HEK293 (cell line): ENCODE measurements at regions not wholly inside any gene's neighbourhood (a gene's known extent, or its start where the extent isn't known, plus 50 kb on each side); places are given as distances from the start of the nearest gene placed in this dataset.
"Not testable (repeated sequence)": the region's sequence is repeated elsewhere in the genome, so short reads cannot be mapped to it uniquely, and the experiment has no call there.

Source experiments
- CTCF ChIA-PET: fragments of 350-600 bp; formaldehyde crosslinking; extraction: SDS; loops from one replicate; lab custom pipeline; 2021; ENCODE audit warnings: antibody characterized with exemption; lab: Yijun Ruan, JAX
- POLR2A ChIA-PET: fragments of 300-600 bp; formaldehyde crosslinking; extraction: SDS; loops from one replicate; lab custom pipeline; 2020; ENCODE audit warnings: antibody characterized with exemption, inconsistent platforms; lab: Yijun Ruan, JAX
- H3K27ac ChIP-seq: fragments of 200-500 bp; sonication (Bioruptor generic); 2 replicates; pipeline ENCODE4 v1.5.1; 2014; ENCODE audit warnings: low read depth, low read length, control low read depth, inconsistent platforms; ENCODE audit errors: extremely low read depth
- H3K36me3 ChIP-seq, 2 experiments: fragments of 200-500 bp in 1 of 2; sonication (Bioruptor generic) in 1 of 2; 1 replicate in 1 of 2; 2 replicates in 1 of 2; pipeline ENCODE4 v1.5.1; 2014 to 2017; ENCODE audit warnings: inconsistent platforms in 2 of 2, low read length in 2 of 2; ENCODE audit not compliant: control insufficient read depth in 2 of 2, insufficient read depth in 1 of 2
- H3K4me1 ChIP-seq: fragments of 200-500 bp; sonication (Bioruptor generic); 2 replicates; pipeline ENCODE4 v1.5.1; 2014; ENCODE audit warnings: mild to moderate bottlenecking, low read length, inconsistent platforms; ENCODE audit not compliant: control insufficient read depth, insufficient read depth
- H3K4me3 ChIP-seq: 2 replicates; pipeline ENCODE4 v1.5.1; 2011; ENCODE audit warnings: low read depth, mild to moderate bottlenecking, control low read depth, low read length, moderate library complexity
- H3K9me3 ChIP-seq: fragments of 200-500 bp; sonication (Bioruptor generic); 2 replicates; pipeline ENCODE4 v1.5.1; 2014; ENCODE audit warnings: low read depth, low read length, inconsistent platforms; ENCODE audit not compliant: control insufficient read depth, insufficient read depth

DNA sequence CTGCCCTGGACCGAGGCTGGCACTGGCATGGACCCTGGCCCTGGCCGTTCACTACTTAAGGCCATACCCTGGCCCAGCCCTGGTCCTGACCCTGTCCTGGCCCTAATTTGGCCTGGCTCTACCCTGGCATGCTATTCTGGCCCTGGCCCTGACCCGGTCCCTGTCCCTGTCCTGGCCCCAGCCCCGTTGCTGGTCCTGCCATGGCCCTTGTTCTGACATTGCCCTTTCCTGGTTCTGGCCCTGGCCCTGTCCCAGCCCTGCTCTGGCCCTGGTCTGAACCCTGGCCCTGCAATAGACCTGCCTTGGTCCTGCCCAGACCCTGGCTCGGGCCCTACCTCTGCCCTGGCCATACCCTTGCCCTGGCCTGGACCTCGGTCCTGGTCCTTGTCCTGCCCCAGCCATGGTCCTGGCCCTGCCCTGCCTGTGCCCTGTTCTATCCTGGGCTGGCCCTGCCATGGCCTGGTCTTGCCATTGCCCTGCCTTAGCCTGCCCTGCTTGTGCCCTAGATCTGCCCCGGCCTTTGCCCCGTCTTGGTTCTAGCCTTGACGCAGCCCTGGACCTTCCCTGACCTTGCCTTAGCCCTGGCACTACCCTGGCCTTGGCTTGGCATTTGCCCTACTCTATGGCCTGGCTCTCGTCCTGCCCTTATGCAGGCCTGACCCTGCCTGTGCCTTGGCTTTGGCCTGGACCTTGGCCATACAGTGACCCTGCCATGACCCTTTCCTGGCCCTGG is 237.2 kb downstream of the GOLGA6L6 start:
- POLR2A ChIA-PET, H3K4me3 ChIP-seq, CTCF ChIA-PET, H3K4me1 ChIP-seq, H3K27ac ChIP-seq, H3K36me3 ChIP-seq, H3K9me3 ChIP-seq: not testable (repeated sequence)

GRCh38 chr15:20303248-20304171 is 238.1 kb downstream of the GOLGA6L6 start:
- H3K27ac ChIP-seq, H3K4me3 ChIP-seq, H3K36me3 ChIP-seq, H3K4me1 ChIP-seq, H3K9me3 ChIP-seq, POLR2A ChIA-PET, CTCF ChIA-PET: not testable (repeated sequence)

DNA sequence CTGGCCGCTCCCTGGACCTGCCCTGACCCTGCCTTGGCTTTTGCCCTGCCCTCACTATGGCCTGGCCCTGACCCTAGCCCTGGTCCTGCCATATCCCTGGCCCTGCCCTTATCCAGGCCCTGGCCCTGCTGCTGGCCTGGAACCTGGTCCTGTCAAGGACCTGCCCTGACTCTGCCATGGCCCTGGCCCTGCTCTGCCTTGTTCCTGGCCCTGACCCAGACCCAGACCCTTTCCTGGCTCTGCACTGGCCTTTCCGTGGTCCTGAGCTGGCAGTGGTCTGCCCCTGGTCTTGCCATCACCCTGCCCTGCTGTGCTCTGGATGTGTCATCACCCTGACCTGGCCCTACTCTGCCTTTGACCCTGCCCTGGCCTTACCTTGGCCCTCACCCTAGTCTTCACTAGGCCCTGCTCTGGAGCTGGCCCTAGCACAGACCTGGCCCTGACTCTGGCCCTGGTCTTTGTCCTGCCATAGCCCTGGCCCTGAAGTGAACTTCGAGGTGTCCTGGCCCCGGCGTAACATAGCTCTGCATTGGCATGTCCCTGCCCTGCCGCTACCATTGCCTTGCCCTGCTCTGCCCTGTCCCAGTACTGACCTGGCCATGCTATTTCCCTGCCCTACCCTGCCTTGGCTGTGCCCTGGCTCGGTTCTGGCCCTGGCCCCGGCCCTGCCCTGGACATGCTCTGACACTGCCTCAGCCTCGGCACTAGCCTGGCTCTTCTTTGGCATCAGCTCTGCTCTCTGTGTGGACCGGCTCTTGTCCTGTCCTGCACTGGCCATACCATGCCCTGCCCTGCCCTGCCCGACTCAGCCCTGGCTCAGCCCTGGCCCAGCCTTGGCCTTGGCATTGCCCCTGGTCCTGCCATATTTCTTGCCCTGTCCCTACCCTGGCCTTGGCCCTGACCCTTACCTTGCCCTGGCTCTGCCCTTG is 239.2 kb downstream of the GOLGA6L6 start:
- CTCF ChIA-PET, H3K9me3 ChIP-seq, H3K36me3 ChIP-seq, POLR2A ChIA-PET, H3K4me3 ChIP-seq, H3K4me1 ChIP-seq, H3K27ac ChIP-seq: not testable (repeated sequence)

- H3K36me3 ChIP-seq, H3K4me3 ChIP-seq, H3K4me1 ChIP-seq, POLR2A ChIA-PET, CTCF ChIA-PET, H3K9me3 ChIP-seq, H3K27ac ChIP-seq: not testable (repeated sequence)
These were observed 240.0 kb downstream of the GOLGA6L6 start for GRCh38 chr15:20301471-20302081.

- H3K27ac ChIP-seq, H3K4me1 ChIP-seq, POLR2A ChIA-PET, H3K36me3 ChIP-seq, H3K9me3 ChIP-seq, H3K4me3 ChIP-seq, CTCF ChIA-PET: not testable (repeated sequence)
These were observed 240.6 kb downstream of the GOLGA6L6 start for GRCh38 chr15:20301041-20301390.

DNA sequence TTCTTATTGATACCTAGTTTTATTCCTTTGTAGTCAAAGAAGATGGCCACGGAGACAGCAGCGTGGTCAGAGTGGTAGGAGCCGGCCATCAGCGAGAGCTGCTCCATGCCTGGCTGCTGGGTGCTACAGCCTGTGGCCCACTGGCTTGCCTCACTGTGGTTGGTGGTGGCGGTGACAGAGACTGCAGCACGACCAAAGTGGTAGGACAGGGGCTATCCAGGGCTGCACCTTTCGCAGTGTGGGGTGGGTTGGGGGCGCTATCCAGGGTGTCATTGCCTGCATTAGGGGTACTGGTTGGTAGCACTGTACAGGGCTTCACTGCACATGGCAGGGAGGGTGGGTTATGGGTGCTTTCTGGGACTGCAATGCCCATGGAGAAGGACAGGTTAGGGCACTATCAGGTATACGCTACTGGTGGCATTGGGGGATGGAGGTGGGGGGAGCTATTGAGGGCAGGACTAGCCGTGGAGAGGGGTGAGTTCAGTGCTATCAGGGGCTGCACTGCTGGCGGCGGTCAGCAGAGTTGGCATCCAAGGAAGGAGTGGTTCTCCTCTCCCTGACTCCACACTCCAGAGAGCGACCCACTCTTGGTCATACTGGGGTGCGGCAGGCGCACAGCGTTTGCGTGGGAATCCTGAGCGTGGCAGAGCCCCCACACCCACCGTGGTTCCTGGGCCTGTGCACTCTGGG is 241.1 kb downstream of the GOLGA6L6 start:
- CTCF ChIA-PET, H3K27ac ChIP-seq, H3K4me3 ChIP-seq, H3K9me3 ChIP-seq, POLR2A ChIA-PET, H3K36me3 ChIP-seq, H3K4me1 ChIP-seq: not testable (repeated sequence)

DNA sequence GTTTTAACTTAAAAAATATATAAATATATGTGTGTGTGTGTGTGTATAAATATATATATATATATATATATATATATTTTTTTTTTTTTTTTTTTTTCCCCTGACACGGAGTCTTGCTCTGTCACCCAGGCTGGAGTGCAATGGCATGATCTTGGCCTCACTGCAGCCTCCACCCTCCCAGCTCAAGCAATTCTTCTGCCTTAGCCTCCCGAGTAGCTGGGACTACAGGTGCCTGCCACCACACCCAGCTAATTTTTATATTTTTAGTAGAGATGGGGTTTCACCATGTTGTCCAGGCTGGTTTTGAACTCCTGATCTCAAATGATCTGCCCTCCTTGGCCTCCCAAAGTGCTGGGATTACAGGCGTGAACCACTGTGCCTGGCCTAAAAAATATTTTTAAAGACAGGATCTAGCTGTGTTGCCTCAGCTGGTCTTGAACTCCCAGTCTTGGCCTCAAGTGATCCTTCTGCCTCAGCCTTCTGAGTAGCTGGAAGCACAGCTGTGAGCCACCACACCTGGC is 243.9 kb downstream of the GOLGA6L6 start:
- H3K27ac ChIP-seq, H3K4me1 ChIP-seq, H3K36me3 ChIP-seq, H3K9me3 ChIP-seq, POLR2A ChIA-PET, CTCF ChIA-PET, H3K4me3 ChIP-seq: not testable (repeated sequence)

DNA sequence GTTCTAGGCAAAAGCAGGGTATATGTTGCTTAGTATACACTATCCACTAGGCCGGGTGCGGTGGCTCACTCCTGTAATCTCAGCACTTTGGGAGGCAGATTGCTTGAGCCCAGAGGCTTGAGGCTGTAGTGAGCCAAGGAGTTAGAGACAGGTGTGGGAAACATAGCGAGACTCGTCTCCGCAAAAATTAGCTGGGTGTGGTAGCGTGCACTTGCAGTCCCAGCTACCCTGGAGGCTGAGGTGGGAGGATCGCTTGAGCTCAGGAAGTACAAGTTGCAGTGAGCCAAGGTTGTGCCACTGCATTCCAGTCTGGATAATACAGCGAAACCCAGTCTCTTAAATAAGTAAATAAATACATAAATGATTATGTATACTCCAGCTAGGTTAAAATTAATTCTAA is 245.3 kb downstream of the GOLGA6L6 start:
- CTCF ChIA-PET, H3K4me3 ChIP-seq, H3K4me1 ChIP-seq, H3K36me3 ChIP-seq, POLR2A ChIA-PET, H3K9me3 ChIP-seq, H3K27ac ChIP-seq: not testable (repeated sequence)
